GM12878 (cell line): ENCODE measurements at regions not wholly inside any gene's neighbourhood (a gene's known extent, or its start where the extent isn't known, plus 50 kb on each side); places are given as distances from the start of the nearest gene placed in this dataset.

ENCODE experiments used
- ATAC-seq: fragments of 200-7000 bp; cut with Tn5 transposase; 3 replicates; pipeline ENCODE4 v1.9.1; 2020; ENCODE audit warnings: mild to moderate bottlenecking, moderate library complexity
- BruUV-seq: library from RNA; stranded (reverse); fragments of 400-500 nt; replicated peaks from 2 replicates; lab custom pipeline; 2021; lab: Mats Ljungman, UMichigan
- CTCF ChIA-PET: fragments of 300-600 bp; sonication (Branson Sonifier 250); formaldehyde crosslinking; extraction: SDS; loops from one replicate; lab custom pipeline; 2021; ENCODE audit warnings: inconsistent platforms; lab: Yijun Ruan, JAX
- POLR2A ChIA-PET: fragments of 350-600 bp; formaldehyde crosslinking; extraction: SDS; loops from one replicate; lab custom pipeline; 2021; ENCODE audit warnings: inconsistent platforms; lab: Charles Lee
- RAD21 ChIA-PET: fragments of 300-600 bp; sonication (Branson Sonifier 250); formaldehyde crosslinking; loops from one replicate; lab custom pipeline; 2023; ENCODE audit warnings: antibody characterized with exemption; ENCODE audit not compliant: unreplicated experiment; lab: Charles Lee
- SMC1A ChIA-PET: fragments of 300-600 bp; sonication (Branson Sonifier 250); formaldehyde crosslinking; loops from one replicate; lab custom pipeline; 2023; ENCODE audit not compliant: unreplicated experiment, uncharacterized antibody; lab: Charles Lee
- DNase-seq: peaks from one replicate; pipeline ENCODE4 v3.0.0-alpha.2; 2011; ENCODE audit warnings: low read depth, low spot score
- FAIRE-seq: peaks from 3 replicates; lab custom pipeline; 2011; peaks lifted over from hg19 to GRCh38; lab: Jason Lieb, UNC
- H2AFZ ChIP-seq: 2 replicates; pipeline ENCODE4 v1.6.0; 2011; ENCODE audit warnings: low read depth, low read length, control low read depth; ENCODE audit not compliant: control insufficient read depth
- H3K27ac ChIP-seq: 2 replicates; pipeline ENCODE4 v1.5.1; 2011; ENCODE audit warnings: control low read depth; ENCODE audit not compliant: control insufficient read depth, insufficient read depth
- H3K27me3 ChIP-seq, 2 experiments: replicated peaks in 1 of 2; 2 replicates each; pipeline versions ENCODE4 v1.6.0 to v1.6.1; 2011; ENCODE audit warnings: low read length in 1 of 2; ENCODE audit not compliant: control insufficient read depth in 2 of 2, insufficient read depth in 2 of 2
- H3K36me3 ChIP-seq, 2 experiments: 2 replicates each; pipeline ENCODE4 v1.5.1; 2011; ENCODE audit warnings: low read length in 1 of 2; ENCODE audit not compliant: control insufficient read depth in 2 of 2, insufficient read depth in 2 of 2
- H3K4me1 ChIP-seq: 2 replicates; pipeline ENCODE4 v1.6.1; 2011; ENCODE audit warnings: mild to moderate bottlenecking, low read length, moderate library complexity, mixed read lengths; ENCODE audit not compliant: control insufficient read depth, insufficient read depth
- H3K4me2 ChIP-seq: 2 replicates; pipeline ENCODE4 v1.6.0; 2011; ENCODE audit warnings: control low read depth; ENCODE audit not compliant: control insufficient read depth, insufficient read depth
- H3K4me3 ChIP-seq: fragments of 200-600 bp; sonication (generic); 2 replicates; pipeline ENCODE4 v1.5.1; 2016
- H3K79me2 ChIP-seq: 2 replicates; pipeline ENCODE4 v1.6.0; 2011; ENCODE audit warnings: low read length; ENCODE audit not compliant: control insufficient read depth, insufficient read depth
- H3K9ac ChIP-seq: 2 replicates; pipeline ENCODE4 v1.8.0; 2011; ENCODE audit warnings: low read length, control low read depth, mixed read lengths; ENCODE audit not compliant: control insufficient read depth, insufficient read depth
- H3K9me3 ChIP-seq: replicated peaks from 3 replicates; pipeline ENCODE4 v1.5.1; 2011; ENCODE audit warnings: mild to moderate bottlenecking, low read length; ENCODE audit not compliant: control insufficient read depth, insufficient read depth
- H4K20me1 ChIP-seq: 2 replicates; pipeline ENCODE4 v1.6.0; 2011; ENCODE audit not compliant: control insufficient read depth, insufficient read depth
- CBX5 ChIP-seq: sonication (generic); IDR thresholded peaks from 2 replicates; pipeline ENCODE4 v1.6.1; 2016; ENCODE audit warnings: low read depth, moderate library complexity, mild to moderate bottlenecking, inconsistent platforms
- CHD2 ChIP-seq: IDR thresholded peaks from 2 replicates; pipeline ENCODE4 v1.6.1; 2011; ENCODE audit warnings: low read depth, low read length, improper control_type of control experiment, borderline replicate concordance
- CHD4 ChIP-seq: fragments of 200-600 bp; sonication (generic); IDR thresholded peaks from 2 replicates; pipeline ENCODE4 v1.6.1; 2016; ENCODE audit warnings: mild to moderate bottlenecking
- HDAC2 ChIP-seq: fragments of 200-600 bp; sonication (generic); IDR thresholded peaks from 2 replicates; pipeline ENCODE4 v1.6.1; 2017
- IRF4 ChIP-seq: IDR thresholded peaks from 2 replicates; pipeline ENCODE4 v1.6.1; 2011; ENCODE audit warnings: low read depth, low read length
- JUNB ChIP-seq: IDR thresholded peaks from 2 replicates; pipeline ENCODE4 v1.6.1; 2016; ENCODE audit warnings: antibody characterized with exemption, mild to moderate bottlenecking
- MLLT1 ChIP-seq: fragments of 450-650 bp; IDR thresholded peaks from 2 replicates; pipeline ENCODE4 v1.6.1; 2016; ENCODE audit warnings: mild to moderate bottlenecking
- NR2C1 ChIP-seq: fragments of 450-650 bp; IDR thresholded peaks from 2 replicates; pipeline ENCODE4 v1.6.1; 2017; ENCODE audit warnings: antibody characterized with exemption, mild to moderate bottlenecking, moderate library complexity
- PAX5 ChIP-seq: IDR thresholded peaks from 2 replicates; pipeline ENCODE4 v1.6.1; 2011; ENCODE audit warnings: low read depth, low read length, borderline replicate concordance
- RAD51 ChIP-seq: fragments of 450-650 bp; IDR thresholded peaks from 2 replicates; pipeline ENCODE4 v1.6.1; 2016; ENCODE audit warnings: moderate library complexity, mild to moderate bottlenecking, inconsistent platforms
- SMAD1 ChIP-seq: fragments of 450-650 bp; IDR thresholded peaks from 2 replicates; pipeline ENCODE4 v1.6.1; 2018; ENCODE audit warnings: mild to moderate bottlenecking, low read depth; ENCODE audit not compliant: partially characterized antibody
- SREBF1 ChIP-seq: IDR thresholded peaks from 2 replicates; pipeline ENCODE4 v1.6.1; 2012; ENCODE audit warnings: mild to moderate bottlenecking, low read length
- ZNF24 ChIP-seq: fragments of 450-650 bp; IDR thresholded peaks from 2 replicates; pipeline ENCODE4 v1.6.1; 2017; ENCODE audit warnings: antibody characterized with exemption, mild to moderate bottlenecking
- WGBS: methylation state at CpG from one replicate; pipeline ENCODE4 v1.1.6; 2016; ENCODE audit warnings: low lambda C conversion rate; ENCODE audit not compliant: insufficient replicate concordance, insufficient coverage; ENCODE audit errors: missing lambda C conversion rate; 5-methylcytosine and 5-hydroxymethylcytosine counted together
- in situ Hi-C: fragments of 300-500 bp; cut with MboI; formaldehyde crosslinking; loops from 9 replicates; pipeline ENCODE4 v1.14.3; 2018; ENCODE audit warnings: mixed read lengths
- intact Hi-C: fragments of 100-400 bp; cut with micrococcal nuclease; formaldehyde crosslinking; loops from one replicate; pipeline ENCODE4 v1.14.2; 2022; ENCODE audit not compliant: unreplicated experiment
- TF ChIP-seq, protein P1 (sequence below): fragments of 150-350 bp; IDR thresholded peaks from 2 replicates; pipeline ENCODE4 v1.6.1; 2016; ENCODE audit warnings: low read depth, low read length
- TF ChIP-seq, protein P2 (sequence below): IDR thresholded peaks from 2 replicates; pipeline ENCODE4 v1.6.1; 2012; ENCODE audit warnings: low read length, inconsistent platforms

DNA sequence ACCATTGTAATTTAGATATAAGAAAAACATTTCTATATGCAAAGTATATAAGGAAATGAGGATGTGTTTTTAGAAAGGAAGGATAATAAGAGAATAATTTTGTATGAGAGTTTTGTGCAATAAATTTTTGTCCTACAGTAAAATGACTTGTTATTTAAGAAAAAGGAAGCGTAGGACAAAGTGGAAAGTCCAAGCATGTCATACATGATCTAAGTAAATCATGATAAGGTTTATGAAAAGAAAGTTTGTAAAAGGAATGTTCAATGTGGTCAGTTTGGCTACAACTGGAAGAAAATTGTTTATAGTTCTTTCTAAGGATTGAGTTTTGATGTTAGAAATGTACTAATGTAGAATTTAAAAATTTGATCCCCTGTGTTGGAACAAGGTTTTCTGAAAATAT lies 222.3 kb downstream of the KATNAL1 start:
- Histone ChIP-seq H3K27ac (no peak overlapping the region), H4K20me1 (no peaks in the 10 kb centered on the region), H3K4me1 (no peaks in the 10 kb centered on the region), H3K9ac (no peak overlapping the region), H3K9me3 (no peaks in the 10 kb centered on the region; the same call in 2 of the 3 replicates), H3K4me2 (no peak overlapping the region), H2AFZ (no peak overlapping the region), H3K4me3 (no peak overlapping the region), H3K36me3 (no peaks in the 10 kb centered on the region), H3K27me3 (no peaks in the 10 kb centered on the region), H3K79me2 (no peaks in the 10 kb centered on the region)
- no peak for FAIRE-seq
- intact Hi-C loops (no loop called here), in situ Hi-C loops (no loop called here)
- ChIA-PET SMC1A (no interaction called here), POLR2A (no interaction called here), RAD21 (interaction anchor here (1.4 kb wide), 1 partner anchor 315 kb away, joined by 4 read pairs; no protein-coding TSS in a partner anchor), CTCF (no interaction called here)
- ATAC-seq, result no peak
- TF ChIP-seq SREBF1 (no peak), CHD4 (no peak), MLLT1 (no peak), CHD2 (no peak), CBX5 (no peak), IRF4 (no peak), SMAD1 (no peak), RAD51 (no peak)
- no TSS peak for BruUV-seq
- 0% methylated on average over 1 of the region's 1 CpG for WGBS
- DNase-seq, result no peak

DNA sequence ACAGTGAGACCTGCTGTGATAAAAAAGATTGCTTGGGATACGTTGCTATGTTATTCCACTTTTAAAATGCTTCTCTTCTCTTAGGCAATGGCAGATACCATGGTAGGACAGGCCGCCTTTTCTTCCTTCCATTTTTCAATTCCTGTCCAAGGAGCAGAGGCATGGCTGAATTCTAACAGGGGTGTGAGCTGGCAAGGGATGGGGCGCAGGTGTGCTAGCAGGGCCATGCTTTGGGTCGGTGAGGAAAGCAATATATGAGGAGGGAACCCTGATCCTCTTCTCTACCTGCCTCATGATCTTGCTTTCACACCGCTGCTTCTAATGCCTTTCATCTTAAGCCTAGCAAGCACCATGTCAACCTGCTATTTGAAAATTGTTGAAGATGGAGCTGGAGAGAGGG lies 225.0 kb downstream of the KATNAL1 start:
- ChIA-PET SMC1A (no interaction called here), RAD21 (no interaction called here), CTCF (no interaction called here), POLR2A (no interaction called here)
- DNase-seq (no peak), ATAC-seq (no peak), FAIRE-seq (no peak)
- Histone ChIP-seq H3K4me2 (no peak overlapping the region), H3K36me3 (no peaks in the 10 kb centered on the region), H3K79me2 (no peaks in the 10 kb centered on the region), H3K27me3 (no peaks in the 10 kb centered on the region; a peak in 1 of 4 replicates), H3K27ac (no peak overlapping the region), H3K4me1 (no peaks in the 10 kb centered on the region), H4K20me1 (no peaks in the 10 kb centered on the region), H3K9me3 (no peaks in the 10 kb centered on the region; the same call in 2 of the 3 replicates), H3K9ac (no peak overlapping the region), H2AFZ (no peak overlapping the region), H3K4me3 (no peak overlapping the region)
- in situ Hi-C loops (no loop called here), intact Hi-C loops (no loop called here)
- BruUV-seq, result no TSS peak
- WGBS, result 20% methylated on average over 5 of the region's 5 CpGs
- no peak for TF ChIP-seq NR2C1
- no peak for TF ChIP-seq PAX5
- TF ChIP-seq, protein P1, sequence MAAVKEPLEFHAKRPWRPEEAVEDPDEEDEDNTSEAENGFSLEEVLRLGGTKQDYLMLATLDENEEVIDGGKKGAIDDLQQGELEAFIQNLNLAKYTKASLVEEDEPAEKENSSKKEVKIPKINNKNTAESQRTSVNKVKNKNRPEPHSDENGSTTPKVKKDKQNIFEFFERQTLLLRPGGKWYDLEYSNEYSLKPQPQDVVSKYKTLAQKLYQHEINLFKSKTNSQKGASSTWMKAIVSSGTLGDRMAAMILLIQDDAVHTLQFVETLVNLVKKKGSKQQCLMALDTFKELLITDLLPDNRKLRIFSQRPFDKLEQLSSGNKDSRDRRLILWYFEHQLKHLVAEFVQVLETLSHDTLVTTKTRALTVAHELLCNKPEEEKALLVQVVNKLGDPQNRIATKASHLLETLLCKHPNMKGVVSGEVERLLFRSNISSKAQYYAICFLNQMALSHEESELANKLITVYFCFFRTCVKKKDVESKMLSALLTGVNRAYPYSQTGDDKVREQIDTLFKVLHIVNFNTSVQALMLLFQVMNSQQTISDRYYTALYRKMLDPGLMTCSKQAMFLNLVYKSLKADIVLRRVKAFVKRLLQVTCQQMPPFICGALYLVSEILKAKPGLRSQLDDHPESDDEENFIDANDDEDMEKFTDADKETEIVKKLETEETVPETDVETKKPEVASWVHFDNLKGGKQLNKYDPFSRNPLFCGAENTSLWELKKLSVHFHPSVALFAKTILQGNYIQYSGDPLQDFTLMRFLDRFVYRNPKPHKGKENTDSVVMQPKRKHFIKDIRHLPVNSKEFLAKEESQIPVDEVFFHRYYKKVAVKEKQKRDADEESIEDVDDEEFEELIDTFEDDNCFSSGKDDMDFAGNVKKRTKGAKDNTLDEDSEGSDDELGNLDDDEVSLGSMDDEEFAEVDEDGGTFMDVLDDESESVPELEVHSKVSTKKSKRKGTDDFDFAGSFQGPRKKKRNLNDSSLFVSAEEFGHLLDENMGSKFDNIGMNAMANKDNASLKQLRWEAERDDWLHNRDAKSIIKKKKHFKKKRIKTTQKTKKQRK, result no peak
- TF ChIP-seq HDAC2, result no peak
- TF ChIP-seq JUNB, result no peak
- TF ChIP-seq ZNF24, result no peak
- TF ChIP-seq, protein P2, sequence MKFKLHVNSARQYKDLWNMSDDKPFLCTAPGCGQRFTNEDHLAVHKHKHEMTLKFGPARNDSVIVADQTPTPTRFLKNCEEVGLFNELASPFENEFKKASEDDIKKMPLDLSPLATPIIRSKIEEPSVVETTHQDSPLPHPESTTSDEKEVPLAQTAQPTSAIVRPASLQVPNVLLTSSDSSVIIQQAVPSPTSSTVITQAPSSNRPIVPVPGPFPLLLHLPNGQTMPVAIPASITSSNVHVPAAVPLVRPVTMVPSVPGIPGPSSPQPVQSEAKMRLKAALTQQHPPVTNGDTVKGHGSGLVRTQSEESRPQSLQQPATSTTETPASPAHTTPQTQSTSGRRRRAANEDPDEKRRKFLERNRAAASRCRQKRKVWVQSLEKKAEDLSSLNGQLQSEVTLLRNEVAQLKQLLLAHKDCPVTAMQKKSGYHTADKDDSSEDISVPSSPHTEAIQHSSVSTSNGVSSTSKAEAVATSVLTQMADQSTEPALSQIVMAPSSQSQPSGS, result no peak
